ENCODE measurements at regions not wholly inside any gene's neighbourhood (a gene's known extent, or its start where the extent isn't known, plus 50 kb on each side); places are given as distances from the start of the nearest gene placed in this dataset.
"Not testable (repeated sequence)": the region's sequence is repeated elsewhere in the genome, so short reads cannot be mapped to it uniquely, and the experiment has no call there.

DNA sequence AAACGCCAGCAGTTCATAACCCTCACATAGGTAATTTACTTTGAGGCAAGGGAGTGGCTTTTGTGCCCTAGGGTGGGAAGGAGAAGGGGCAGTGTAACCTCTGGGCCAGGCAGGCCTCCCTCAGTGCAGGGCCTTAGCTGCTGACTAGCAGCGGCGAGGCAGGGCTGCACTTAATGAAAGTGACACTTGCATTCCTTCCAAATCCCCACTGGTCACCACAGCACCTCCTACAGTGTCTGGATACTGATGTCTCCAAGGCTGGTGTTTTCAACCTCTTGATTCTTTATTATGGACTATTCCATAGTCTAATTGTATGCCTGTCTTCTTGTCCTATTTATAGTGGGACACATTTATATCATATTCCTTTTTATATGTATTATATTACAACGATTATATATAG is 152.7 kb downstream of the LY86 start:
- Mint-ChIP-seq H3K4me1 (ENCODE audit: low read depth) (peaks cover 3% of the 10 kb centered on the region), H3K4me3 (ENCODE audit: low read depth) (no peak overlapping the region), H3K36me3 (ENCODE audit: insufficient read depth) (no peaks in the 10 kb centered on the region), H3K27me3 (no peaks in the 10 kb centered on the region), H3K27ac (no peak overlapping the region), H3K9me3 (ENCODE audit: low read depth) (peaks cover 5% of the 10 kb centered on the region)
- DNase-seq (ENCODE audit: low spot score, unreplicated experiment), result no peak
- TF ChIP-seq, protein P1, sequence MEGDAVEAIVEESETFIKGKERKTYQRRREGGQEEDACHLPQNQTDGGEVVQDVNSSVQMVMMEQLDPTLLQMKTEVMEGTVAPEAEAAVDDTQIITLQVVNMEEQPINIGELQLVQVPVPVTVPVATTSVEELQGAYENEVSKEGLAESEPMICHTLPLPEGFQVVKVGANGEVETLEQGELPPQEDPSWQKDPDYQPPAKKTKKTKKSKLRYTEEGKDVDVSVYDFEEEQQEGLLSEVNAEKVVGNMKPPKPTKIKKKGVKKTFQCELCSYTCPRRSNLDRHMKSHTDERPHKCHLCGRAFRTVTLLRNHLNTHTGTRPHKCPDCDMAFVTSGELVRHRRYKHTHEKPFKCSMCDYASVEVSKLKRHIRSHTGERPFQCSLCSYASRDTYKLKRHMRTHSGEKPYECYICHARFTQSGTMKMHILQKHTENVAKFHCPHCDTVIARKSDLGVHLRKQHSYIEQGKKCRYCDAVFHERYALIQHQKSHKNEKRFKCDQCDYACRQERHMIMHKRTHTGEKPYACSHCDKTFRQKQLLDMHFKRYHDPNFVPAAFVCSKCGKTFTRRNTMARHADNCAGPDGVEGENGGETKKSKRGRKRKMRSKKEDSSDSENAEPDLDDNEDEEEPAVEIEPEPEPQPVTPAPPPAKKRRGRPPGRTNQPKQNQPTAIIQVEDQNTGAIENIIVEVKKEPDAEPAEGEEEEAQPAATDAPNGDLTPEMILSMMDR (IDR thresholded peaks at IDR 0.05; ENCODE audit: unreplicated experiment), result no peak

DNA sequence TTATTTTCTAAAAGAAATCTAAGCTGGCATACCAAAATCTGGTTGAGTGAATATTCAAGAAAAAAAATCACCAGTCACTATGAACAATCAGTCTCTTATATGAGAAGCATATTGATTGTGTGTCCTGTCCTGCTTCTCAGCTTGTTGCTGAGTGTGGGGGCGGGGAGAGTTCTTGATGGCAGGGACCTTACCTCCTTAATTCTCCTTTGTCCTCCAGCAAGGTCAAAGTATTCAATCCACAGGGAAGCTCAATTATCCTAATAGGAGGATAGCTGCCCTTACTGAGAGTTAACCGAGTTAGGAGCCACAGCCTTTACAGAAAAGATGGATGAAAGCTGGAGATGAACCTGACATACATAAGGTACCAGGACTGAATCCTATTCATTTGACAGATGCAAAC is 154.0 kb downstream of the LY86 start:
- no peak for DNase-seq (ENCODE audit: low spot score, unreplicated experiment)

DNA sequence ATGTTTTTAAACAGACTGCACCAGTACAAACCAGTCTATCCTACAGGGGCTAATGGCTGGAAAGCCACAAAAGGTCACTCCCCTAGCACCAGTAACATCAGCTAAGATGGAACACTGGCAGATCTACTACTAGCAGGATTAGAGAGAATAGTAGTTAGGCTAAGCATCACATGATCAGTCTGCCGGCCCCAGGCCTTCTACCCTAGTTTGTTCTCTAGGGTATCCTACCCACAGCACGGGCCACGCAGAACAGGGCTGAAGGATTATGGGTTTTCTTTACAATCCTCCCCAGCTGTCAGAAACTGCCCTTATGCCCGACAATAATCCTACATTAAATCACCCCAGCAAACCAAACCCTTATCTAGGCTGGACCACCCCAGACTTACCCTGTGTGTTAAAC is 156.0 kb downstream of the LY86 start:
- peaks cover 5% of the 10 kb centered on the region for H3K9me3 Mint-ChIP-seq (ENCODE audit: low read depth)
- H3K27ac Mint-ChIP-seq, result no peak overlapping the region
- H3K4me1 Mint-ChIP-seq (ENCODE audit: low read depth), result no peaks in the 10 kb centered on the region
- TF ChIP-seq, protein P1 (IDR thresholded peaks at IDR 0.05; ENCODE audit: unreplicated experiment), result no peak
- H3K36me3 Mint-ChIP-seq (ENCODE audit: insufficient read depth), result no peaks in the 10 kb centered on the region
- no peak for DNase-seq (ENCODE audit: low spot score, unreplicated experiment)
- H3K4me3 Mint-ChIP-seq (ENCODE audit: low read depth), result no peak overlapping the region
- H3K27me3 Mint-ChIP-seq, result no peaks in the 10 kb centered on the region

More for the DNA sequence above, 154.0 kb downstream of the LY86 start:
- Mint-ChIP-seq H3K9me3 (ENCODE audit: low read depth) (peaks cover 5% of the 10 kb centered on the region), H3K4me1 (ENCODE audit: low read depth) (no peaks in the 10 kb centered on the region), H3K36me3 (ENCODE audit: insufficient read depth) (no peaks in the 10 kb centered on the region), H3K27me3 (no peaks in the 10 kb centered on the region), H3K4me3 (ENCODE audit: low read depth) (no peak overlapping the region), H3K27ac (no peak overlapping the region)
- TF ChIP-seq, protein P1 (IDR thresholded peaks at IDR 0.05; ENCODE audit: unreplicated experiment), result no peak

DNA sequence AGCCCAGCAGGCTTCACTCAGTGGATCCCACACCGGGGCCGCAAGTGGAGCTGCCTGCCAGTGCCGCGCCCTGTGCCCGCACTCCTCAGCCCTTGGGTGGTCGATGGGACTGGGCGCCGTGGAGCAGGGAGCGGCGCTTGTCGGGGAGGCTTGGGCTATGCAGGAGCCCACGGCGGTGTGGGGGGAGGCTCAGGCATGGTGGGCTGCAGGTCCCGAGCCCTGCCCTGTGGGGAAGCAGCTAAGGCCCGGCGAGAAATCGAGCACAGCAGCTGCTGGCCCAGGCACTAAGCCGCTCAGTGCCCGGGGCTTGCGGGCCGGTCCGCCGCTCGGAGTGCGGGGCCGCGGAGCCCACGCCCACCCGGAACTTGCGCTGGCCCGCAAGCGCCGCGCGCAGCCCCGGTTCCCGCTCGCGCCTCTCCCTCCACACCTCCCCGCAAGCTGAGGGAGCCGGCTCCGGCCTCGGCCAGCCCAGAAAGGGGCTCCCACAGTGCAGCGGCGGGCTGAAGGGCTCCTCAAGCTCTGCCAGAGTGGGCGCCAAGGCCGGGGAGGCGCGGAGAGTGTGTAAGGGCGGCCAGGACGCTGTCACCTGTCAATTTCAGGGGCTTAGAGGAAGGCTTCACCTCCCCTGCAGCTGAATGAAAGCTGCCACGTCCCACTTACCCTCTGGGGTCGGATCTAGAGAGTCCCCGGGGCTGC is 157.3 kb downstream of the LY86 start:
- H3K36me3 Mint-ChIP-seq (ENCODE audit: insufficient read depth); H3K4me1 Mint-ChIP-seq (ENCODE audit: low read depth); H3K9me3 Mint-ChIP-seq (ENCODE audit: low read depth); H3K27me3 Mint-ChIP-seq; H3K27ac Mint-ChIP-seq; H3K4me3 Mint-ChIP-seq (ENCODE audit: low read depth); DNase-seq (ENCODE audit: low spot score, unreplicated experiment): not testable (repeated sequence)

DNA sequence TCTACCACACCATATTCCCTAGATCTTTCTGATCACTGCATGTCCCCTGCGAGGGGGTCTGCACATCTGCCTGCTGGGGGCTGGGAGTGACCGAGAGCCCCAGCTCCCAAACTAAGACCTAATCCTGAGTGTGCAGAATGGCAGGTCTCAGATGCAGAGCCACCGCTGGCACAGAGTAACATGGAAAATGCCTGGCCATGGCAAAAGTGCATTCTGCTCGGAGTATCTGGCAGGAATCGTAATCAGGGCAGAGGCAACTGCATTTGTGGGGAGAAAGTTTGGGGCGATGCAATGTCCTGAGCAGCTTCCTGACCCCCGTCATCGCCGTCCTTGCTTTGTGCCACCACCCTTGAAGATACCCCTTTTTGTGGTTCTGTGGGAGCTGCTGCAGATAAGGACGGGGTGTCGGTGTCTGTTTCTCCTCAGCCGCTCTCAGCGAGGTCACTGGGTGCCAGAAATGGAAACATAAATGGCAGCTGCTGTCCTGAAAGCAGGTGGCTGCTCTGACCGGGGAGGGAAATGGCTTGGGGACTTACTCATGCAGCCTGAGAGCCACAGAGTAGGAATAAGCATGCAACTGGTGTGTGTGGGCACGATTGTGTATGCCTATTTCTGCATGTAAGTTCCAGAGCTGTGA is 157.9 kb downstream of the LY86 start:
- no peak for DNase-seq (ENCODE audit: low spot score, unreplicated experiment)
- no peak overlapping the region for H3K27ac Mint-ChIP-seq
- H3K4me3 Mint-ChIP-seq (ENCODE audit: low read depth), result no peak overlapping the region
- H3K36me3 Mint-ChIP-seq (ENCODE audit: insufficient read depth), result no peaks in the 10 kb centered on the region
- peaks cover 10% of the 10 kb centered on the region for H3K4me1 Mint-ChIP-seq (ENCODE audit: low read depth)
- TF ChIP-seq, protein P1 (IDR thresholded peaks at IDR 0.05; ENCODE audit: unreplicated experiment), result no peak
- peaks cover 5% of the 10 kb centered on the region for H3K9me3 Mint-ChIP-seq (ENCODE audit: low read depth)
- no peaks in the 10 kb centered on the region for H3K27me3 Mint-ChIP-seq

DNA sequence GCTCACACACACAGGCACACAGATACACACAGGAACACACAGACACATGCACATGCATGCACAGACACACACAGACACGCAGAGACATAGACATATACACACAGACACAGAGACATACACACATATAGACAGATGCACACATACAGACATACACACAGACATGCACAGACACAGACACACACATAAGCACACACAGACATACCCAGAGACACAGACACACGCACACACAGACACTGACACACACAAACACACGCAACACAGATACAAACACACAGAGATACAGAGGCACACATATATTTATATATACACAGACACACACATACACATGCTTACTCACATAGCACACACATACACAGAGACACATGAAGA is 158.4 kb downstream of the LY86 start:
- DNase-seq (ENCODE audit: low spot score, unreplicated experiment), result no peak
- Mint-ChIP-seq H3K27me3 (no peaks in the 10 kb centered on the region), H3K27ac (no peak overlapping the region), H3K36me3 (ENCODE audit: insufficient read depth) (no peaks in the 10 kb centered on the region), H3K4me3 (ENCODE audit: low read depth) (no peak overlapping the region), H3K9me3 (ENCODE audit: low read depth) (peaks cover 5% of the 10 kb centered on the region), H3K4me1 (ENCODE audit: low read depth) (peaks cover 14% of the 10 kb centered on the region)
- TF ChIP-seq, protein P1 (IDR thresholded peaks at IDR 0.05; ENCODE audit: unreplicated experiment), result no peak

Measured in progenitor cell of endocrine pancreas (in vitro differentiated cells).